ENCODE measurements at regions not wholly inside any gene's neighbourhood (a gene's known extent, or its start where the extent isn't known, plus 50 kb on each side); places are given as distances from the start of the nearest gene placed in this dataset.
"Not testable (repeated sequence)": the region's sequence is repeated elsewhere in the genome, so short reads cannot be mapped to it uniquely, and the experiment has no call there.

GRCh38 chr18:71301596-71301995 lies 1012.8 kb downstream of the SOCS6 start:
- no peak for TF ChIP-seq CTCF (IDR thresholded peaks at IDR 0.05)
- no peak overlapping the region for H3K4me3 ChIP-seq
- H3K9me3 ChIP-seq = no peaks in the 10 kb centered on the region
- DNase-seq = no peak
- no peaks in the 10 kb centered on the region for H3K4me1 ChIP-seq
- intact Hi-C loops (cut with DNase I) = no loop called here
- H3K36me3 ChIP-seq = no peaks in the 10 kb centered on the region
- H3K27me3 ChIP-seq (ENCODE audit: low read depth) = no peaks in the 10 kb centered on the region
- no peak for ATAC-seq
- no peak overlapping the region for H3K27ac ChIP-seq

GRCh38 chr18:71294201-71294600 lies 1005.4 kb downstream of the SOCS6 start:
- H3K4me1 ChIP-seq; intact Hi-C loops (cut with DNase I); H3K4me3 ChIP-seq; DNase-seq; H3K9me3 ChIP-seq; H3K36me3 ChIP-seq; H3K27me3 ChIP-seq (ENCODE audit: low read depth); H3K27ac ChIP-seq; ATAC-seq: not testable (repeated sequence)

GRCh38 chr18:71293322-71293721 lies 1004.5 kb downstream of the SOCS6 start:
- no peak for TF ChIP-seq CTCF (IDR thresholded peaks at IDR 0.05)
- H3K4me3 ChIP-seq = no peak overlapping the region
- H3K4me1 ChIP-seq = no peaks in the 10 kb centered on the region
- no peak for ATAC-seq
- H3K27me3 ChIP-seq (ENCODE audit: low read depth) = no peaks in the 10 kb centered on the region
- H3K9me3 ChIP-seq = no peaks in the 10 kb centered on the region
- DNase-seq = no peak
- no peaks in the 10 kb centered on the region for H3K36me3 ChIP-seq
- intact Hi-C loops (cut with DNase I) = no loop called here
- H3K27ac ChIP-seq = no peak overlapping the region

- intact Hi-C loops (cut with DNase I) = no loop called here
- no peaks in the 10 kb centered on the region for H3K4me1 ChIP-seq
- DNase-seq (no peak), ATAC-seq (no peak)
- no peak overlapping the region for H3K27ac ChIP-seq
- no peaks in the 10 kb centered on the region for H3K27me3 ChIP-seq (ENCODE audit: low read depth)
- H3K36me3 ChIP-seq = no peaks in the 10 kb centered on the region
- TF ChIP-seq CTCF (IDR thresholded peaks at IDR 0.05) = no peak
- H3K4me3 ChIP-seq = no peak overlapping the region
- no peaks in the 10 kb centered on the region for H3K9me3 ChIP-seq
These were observed 998.4 kb downstream of the SOCS6 start for GRCh38 chr18:71287268-71287667.

- Histone ChIP-seq H3K27me3 (ENCODE audit: low read depth) (no peaks in the 10 kb centered on the region), H3K4me3 (no peak overlapping the region), H3K4me1 (no peaks in the 10 kb centered on the region), H3K36me3 (no peaks in the 10 kb centered on the region), H3K9me3 (no peaks in the 10 kb centered on the region), H3K27ac (no peak overlapping the region)
- intact Hi-C loops (cut with DNase I) = no loop called here
- ATAC-seq (no peak), DNase-seq (no peak)
- no peak for TF ChIP-seq CTCF (IDR thresholded peaks at IDR 0.05)
These were observed 963.6 kb downstream of the SOCS6 start for GRCh38 chr18:71252351-71252865.

GRCh38 chr18:71250191-71250590 lies 961.3 kb downstream of the SOCS6 start:
- no peak overlapping the region for H3K27ac ChIP-seq
- TF ChIP-seq CTCF (IDR thresholded peaks at IDR 0.05) = no peak
- H3K36me3 ChIP-seq = no peaks in the 10 kb centered on the region
- no peak for DNase-seq
- intact Hi-C loops (cut with DNase I) = no loop called here
- H3K9me3 ChIP-seq = no peaks in the 10 kb centered on the region
- H3K4me1 ChIP-seq = no peaks in the 10 kb centered on the region
- no peak for ATAC-seq
- no peaks in the 10 kb centered on the region for H3K27me3 ChIP-seq (ENCODE audit: low read depth)
- H3K4me3 ChIP-seq = no peak overlapping the region

All from lower lobe of right lung (tissue), 2 donors.